B cell (primary cell): ENCODE measurements at regions not wholly inside any gene's neighbourhood (a gene's known extent, or its start where the extent isn't known, plus 50 kb on each side); places are given as distances from the start of the nearest gene placed in this dataset.

Source experiments
- ATAC-seq: fragments of 200-7000 bp; cut with Tn5 transposase; one replicate; pipeline ENCODE4 v1.10.0; 2021; ENCODE audit warnings: low read depth, mild to moderate bottlenecking, moderate number of reproducible peaks, moderate library complexity
- CTCF ChIA-PET: fragments of 350-600 bp; sonication (Branson Sonifier 250); formaldehyde crosslinking; loops from one replicate; lab custom pipeline; 2021; ENCODE audit warnings: antibody characterized with exemption, inconsistent platforms; lab: Charles Lee
- POLR2A ChIA-PET: fragments of 350-600 bp; sonication (Branson Sonifier 250); formaldehyde crosslinking; loops from one replicate; lab custom pipeline; 2021; ENCODE audit warnings: antibody characterized with exemption; lab: Charles Lee
- DNase-seq: peaks from one replicate; pipeline ENCODE4 v3.0.0; 2013
- H2AFZ ChIP-seq: 2 replicates; pipeline ENCODE4 v1.6.1; 2012; ENCODE audit warnings: mild to moderate bottlenecking, low read depth, low read length; ENCODE audit not compliant: insufficient read depth, poor library complexity, severe bottlenecking
- H3K27ac ChIP-seq, 2 donors: 1 replicate in 1 of 2; 2 replicates in 1 of 2; pipeline ENCODE4 v1.5.1; 2012 to 2013; ENCODE audit warnings: low read length in 2 of 2, mild to moderate bottlenecking in 2 of 2, moderate library complexity in 1 of 2
- H3K27me3 ChIP-seq, 4 experiments: fragments of 200-600 bp in 1 of 4; sonication (generic) in 1 of 4; replicated peaks in 1 of 4; 1 replicate in 2 of 4; 2 replicates in 2 of 4; pipeline versions ENCODE4 v1.6.1 to v1.7.0; 2013 to 2016; ENCODE audit warnings: low read length in 3 of 4, mild to moderate bottlenecking in 2 of 4, mixed read lengths in 1 of 4, moderate library complexity in 1 of 4; ENCODE audit not compliant: insufficient read depth in 4 of 4, control insufficient read depth in 3 of 4; ENCODE audit errors: control extremely low read depth in 1 of 4
- H3K36me3 ChIP-seq, 2 experiments: replicated peaks in 1 of 2; 1 replicate in 1 of 2; 2 replicates in 1 of 2; pipeline versions ENCODE4 v1.6.1 to v1.7.1; 2013; ENCODE audit warnings: low read length in 1 of 2; ENCODE audit not compliant: insufficient read depth in 2 of 2, control insufficient read depth in 1 of 2; ENCODE audit errors: control extremely low read depth in 1 of 2, extremely low read depth in 1 of 2
- H3K4me1 ChIP-seq, 2 donors: fragments of 200-600 bp in 1 of 2; sonication (generic) in 1 of 2; 1 replicate in 1 of 2; 2 replicates in 1 of 2; pipeline versions ENCODE4 v1.5.1 to v1.6.1; 2013 to 2017; ENCODE audit warnings: low read length in 2 of 2; ENCODE audit not compliant: control insufficient read depth in 2 of 2, insufficient read depth in 2 of 2
- H3K4me2 ChIP-seq: replicated peaks from 2 replicates; pipeline ENCODE3; 2012; ENCODE audit warnings: mild to moderate bottlenecking, low read depth, low read length; ENCODE audit not compliant: poor library complexity, severe bottlenecking
- H3K4me3 ChIP-seq, 5 experiments: fragments of 200-600 bp in 1 of 5; sonication (generic) in 1 of 5; 1 replicate in 3 of 5; 2 replicates in 2 of 5; pipeline versions ENCODE4 v1.5.1 to v1.7.0; 2011 to 2016; ENCODE audit warnings: low read length in 4 of 5, mild to moderate bottlenecking in 4 of 5, low read depth in 2 of 5, control low read depth in 1 of 5, moderate library complexity in 1 of 5; ENCODE audit not compliant: insufficient read depth in 1 of 5; ENCODE audit errors: control extremely low read depth in 1 of 5, extremely low read depth in 1 of 5
- H3K79me2 ChIP-seq: fragments of 200-600 bp; sonication (generic); one replicate; pipeline ENCODE4 v1.6.0; 2016; ENCODE audit warnings: low read length; ENCODE audit not compliant: control insufficient read depth, insufficient read depth
- H3K9ac ChIP-seq: fragments of 200-600 bp; sonication (generic); 2 replicates; pipeline ENCODE4 v1.6.1; 2017; ENCODE audit warnings: mild to moderate bottlenecking, low read length, moderate library complexity
- H3K9me3 ChIP-seq, 3 donors: one replicate each; pipeline versions ENCODE4 v1.6.1 to v1.7.1; 2013; ENCODE audit warnings: low read length in 2 of 3; ENCODE audit not compliant: control insufficient read depth in 2 of 3, insufficient read depth in 1 of 3; ENCODE audit errors: control extremely low read depth in 1 of 3
- H4K20me1 ChIP-seq: 2 replicates; pipeline ENCODE4 v1.6.0; 2012; ENCODE audit warnings: mild to moderate bottlenecking, low read length; ENCODE audit not compliant: insufficient read depth, control insufficient read depth, poor library complexity, severe bottlenecking
- H3K27ac Mint-ChIP-seq: one replicate; pipeline ENCODE4 v1.8.0; 2021; ENCODE audit warnings: mixed read lengths
- H3K27me3 Mint-ChIP-seq: one replicate; pipeline ENCODE4 v1.8.0; 2021; ENCODE audit warnings: mixed read lengths
- H3K4me1 Mint-ChIP-seq: one replicate; pipeline ENCODE4 v1.8.0; 2021; ENCODE audit warnings: mixed read lengths
- H3K4me3 Mint-ChIP-seq: one replicate; pipeline ENCODE4 v1.8.0; 2021; ENCODE audit warnings: mixed read lengths
- H3K9me3 Mint-ChIP-seq: one replicate; pipeline ENCODE4 v1.8.0; 2022; ENCODE audit warnings: mixed read lengths; ENCODE audit not compliant: insufficient read depth
- CTCF ChIP-seq: fragments of 200-600 bp; IDR thresholded peaks from one replicate; pipeline ENCODE4 v1.8.0; 2022; ENCODE audit warnings: antibody characterized with exemption, mild to moderate bottlenecking
- EZH2 ChIP-seq: IDR thresholded peaks from 2 replicates; pipeline ENCODE4 v1.6.1; 2012; ENCODE audit warnings: borderline replicate concordance, low read depth, mild to moderate bottlenecking, moderate library complexity, low read length; ENCODE audit not compliant: insufficient read depth, poor library complexity, severe bottlenecking
- WGBS: methylation state at CpG from one replicate; pipeline ENCODE4 v1.1.5; 2013; ENCODE audit warnings: missing lambda C conversion rate; ENCODE audit not compliant: insufficient coverage; 5-methylcytosine and 5-hydroxymethylcytosine counted together
- intact Hi-C: fragments of 100-400 bp; cut with micrococcal nuclease; formaldehyde crosslinking; loops from one replicate; pipeline ENCODE4 v1.10.0; 2022

- CTCF ChIA-PET, result no interaction called here
Measured at GRCh38 chr6:115067690-115068447, 725.0 kb upstream of the HS3ST5 start.

More at GRCh38 chr6:115067690-115068447, 725.0 kb upstream of the HS3ST5 start:
- H3K27ac Mint-ChIP-seq, result no peak overlapping the region
- Histone ChIP-seq H3K9ac (no peak overlapping the region), H3K36me3 (no peaks in the 10 kb centered on the region), H2AFZ (no peak overlapping the region), H4K20me1 (no peaks in the 10 kb centered on the region), H3K27ac (no peak overlapping the region), H3K27me3 (no peaks in the 10 kb centered on the region), H3K79me2 (no peaks in the 10 kb centered on the region), H3K9me3 (peaks cover 0 to 9% (median 0%) of the 10 kb centered on the region in 3 donors), H3K4me2 (no peak overlapping the region), H3K4me3 (no peak overlapping the region), H3K4me1 (no peaks in the 10 kb centered on the region)
- H3K4me1 Mint-ChIP-seq, result no peaks in the 10 kb centered on the region
- 20% methylated on average over 4 of the region's 6 CpGs for WGBS
- TF ChIP-seq CTCF (no peak), EZH2 (no peak)
- H3K9me3 Mint-ChIP-seq, result peaks cover 3% of the 10 kb centered on the region
- ATAC-seq, result no peak
- no peak for DNase-seq
- H3K4me3 Mint-ChIP-seq, result no peak overlapping the region
- POLR2A ChIA-PET, result no interaction called here
- no peaks in the 10 kb centered on the region for H3K27me3 Mint-ChIP-seq
- intact Hi-C loops, result no loop called here
